Esophagus muscularis mucosa (tissue), 4 donors: ENCODE measurements at regions not wholly inside any gene's neighbourhood (a gene's known extent, or its start where the extent isn't known, plus 50 kb on each side); places are given as distances from the start of the nearest gene placed in this dataset.

Experiments used
- EP300 ChIP-seq: sonication (generic); formaldehyde crosslinking; IDR thresholded peaks from one replicate; pipeline ENCODE4 v1.6.1; 2017; ENCODE audit warnings: antibody characterized with exemption
- POLR2A ChIP-seq: fragments of 450-650 bp; IDR thresholded peaks from one replicate; pipeline ENCODE4 v1.6.1; 2017; ENCODE audit warnings: antibody characterized with exemption, moderate library complexity, mild to moderate bottlenecking, low read depth
- TF ChIP-seq, protein P1 (sequence below), 3 experiments: fragments of 200-600 bp in 2 of 3; fragments of 450-650 bp in 1 of 3; sonication (generic) in 2 of 3; IDR thresholded peaks; one replicate each; pipeline ENCODE4 v1.5.1; 2017 to 2019; ENCODE audit warnings: antibody characterized with exemption in 3 of 3, mild to moderate bottlenecking in 2 of 3, moderate library complexity in 1 of 3

DNA sequence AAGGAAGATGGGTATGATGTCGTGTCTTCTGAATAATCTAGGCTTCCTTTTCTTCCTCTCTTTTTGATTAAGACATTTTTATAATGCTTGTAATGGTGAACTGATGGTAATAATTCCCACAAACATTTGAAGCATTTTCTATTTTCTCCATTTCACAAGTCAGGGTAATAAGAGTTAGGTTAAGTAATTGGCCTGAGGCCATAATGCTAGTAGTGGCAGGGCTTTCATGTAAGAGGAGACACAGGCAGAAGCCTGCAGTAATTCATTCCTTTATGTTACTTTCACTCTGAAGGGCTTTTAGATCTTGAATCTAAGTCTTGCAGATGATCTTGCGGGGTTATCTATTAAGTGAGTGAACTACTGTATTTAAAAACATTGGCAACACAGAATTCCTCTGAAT, 374.9 kb downstream of the MAT2B start:
- TF ChIP-seq POLR2A: no peak
- TF ChIP-seq, protein P1, sequence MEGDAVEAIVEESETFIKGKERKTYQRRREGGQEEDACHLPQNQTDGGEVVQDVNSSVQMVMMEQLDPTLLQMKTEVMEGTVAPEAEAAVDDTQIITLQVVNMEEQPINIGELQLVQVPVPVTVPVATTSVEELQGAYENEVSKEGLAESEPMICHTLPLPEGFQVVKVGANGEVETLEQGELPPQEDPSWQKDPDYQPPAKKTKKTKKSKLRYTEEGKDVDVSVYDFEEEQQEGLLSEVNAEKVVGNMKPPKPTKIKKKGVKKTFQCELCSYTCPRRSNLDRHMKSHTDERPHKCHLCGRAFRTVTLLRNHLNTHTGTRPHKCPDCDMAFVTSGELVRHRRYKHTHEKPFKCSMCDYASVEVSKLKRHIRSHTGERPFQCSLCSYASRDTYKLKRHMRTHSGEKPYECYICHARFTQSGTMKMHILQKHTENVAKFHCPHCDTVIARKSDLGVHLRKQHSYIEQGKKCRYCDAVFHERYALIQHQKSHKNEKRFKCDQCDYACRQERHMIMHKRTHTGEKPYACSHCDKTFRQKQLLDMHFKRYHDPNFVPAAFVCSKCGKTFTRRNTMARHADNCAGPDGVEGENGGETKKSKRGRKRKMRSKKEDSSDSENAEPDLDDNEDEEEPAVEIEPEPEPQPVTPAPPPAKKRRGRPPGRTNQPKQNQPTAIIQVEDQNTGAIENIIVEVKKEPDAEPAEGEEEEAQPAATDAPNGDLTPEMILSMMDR (IDR thresholded peaks at IDR 0.05): no peak
- TF ChIP-seq EP300: no peak
